CD14-positive monocyte (primary cell): ENCODE measurements at regions not wholly inside any gene's neighbourhood (a gene's known extent, or its start where the extent isn't known, plus 50 kb on each side); places are given as distances from the start of the nearest gene placed in this dataset.

Experiments
- DNase-seq, 3 donors: peaks; one replicate each; pipeline ENCODE4 v3.0.0-alpha.2; 2011 to 2022
- H2AFZ ChIP-seq: 2 replicates; pipeline ENCODE4 v1.6.0; 2012; ENCODE audit warnings: mild to moderate bottlenecking, low read depth, low read length, inconsistent platforms; ENCODE audit not compliant: insufficient read depth, poor library complexity, severe bottlenecking
- H3K27ac ChIP-seq, 2 donors: 1 replicate in 1 of 2; 2 replicates in 1 of 2; pipeline ENCODE4 v1.5.1; 2012 to 2013; ENCODE audit warnings: low read length in 2 of 2, control low read depth in 1 of 2, inconsistent platforms in 1 of 2, low read depth in 1 of 2, mild to moderate bottlenecking in 1 of 2
- H3K27me3 ChIP-seq, 2 donors: one replicate each; pipeline versions ENCODE4 v1.6.0 to v1.6.1; 2011 to 2013; ENCODE audit warnings: low read length in 2 of 2; ENCODE audit not compliant: control insufficient read depth in 2 of 2, insufficient read depth in 2 of 2
- H3K36me3 ChIP-seq, 2 donors: replicated peaks in 1 of 2; 1 replicate in 1 of 2; 2 replicates in 1 of 2; pipeline versions ENCODE4 v1.5.1 to v1.6.1; 2012 to 2013; ENCODE audit warnings: low read length in 2 of 2, control low read depth in 1 of 2, inconsistent platforms in 1 of 2, mild to moderate bottlenecking in 1 of 2; ENCODE audit not compliant: insufficient read depth in 2 of 2, control insufficient read depth in 1 of 2
- H3K4me1 ChIP-seq, 2 donors: 1 replicate in 1 of 2; 2 replicates in 1 of 2; pipeline versions ENCODE4 v1.5.1 to v1.6.1; 2012 to 2013; ENCODE audit warnings: low read length in 2 of 2, control low read depth in 1 of 2, inconsistent platforms in 1 of 2, mild to moderate bottlenecking in 1 of 2, moderate library complexity in 1 of 2; ENCODE audit not compliant: insufficient read depth in 2 of 2, control insufficient read depth in 1 of 2
- H3K4me2 ChIP-seq: replicated peaks from 2 replicates; pipeline ENCODE3; 2012; ENCODE audit warnings: low read length, moderate library complexity, mild to moderate bottlenecking; ENCODE audit not compliant: poor library complexity, severe bottlenecking; ENCODE audit errors: extremely low read depth
- H3K4me3 ChIP-seq, 3 experiments: fragments of 200-600 bp in 1 of 3; sonication (generic) in 1 of 3; replicated peaks in 1 of 3; 1 replicate in 2 of 3; 2 replicates in 1 of 3; pipeline ENCODE4 v1.5.1; 2011 to 2013; ENCODE audit warnings: low read length in 3 of 3, mild to moderate bottlenecking in 3 of 3, control low read depth in 2 of 3, low read depth in 2 of 3, inconsistent platforms in 1 of 3, moderate library complexity in 1 of 3
- H3K79me2 ChIP-seq: 2 replicates; pipeline ENCODE4 v1.6.0; 2012; ENCODE audit warnings: mild to moderate bottlenecking, control low read depth, inconsistent platforms, low read length, moderate library complexity; ENCODE audit not compliant: insufficient read depth
- H3K9ac ChIP-seq: 2 replicates; pipeline ENCODE4 v1.6.0; 2017; ENCODE audit warnings: low read length, mild to moderate bottlenecking; ENCODE audit not compliant: insufficient read depth, poor library complexity, severe bottlenecking
- H3K9me3 ChIP-seq, 2 donors: replicated peaks in 1 of 2; 1 replicate in 1 of 2; 2 replicates in 1 of 2; pipeline versions ENCODE4 v1.5.1 to v1.6.1; 2012 to 2013; ENCODE audit warnings: low read length in 2 of 2, control low read depth in 1 of 2; ENCODE audit not compliant: control insufficient read depth in 1 of 2, insufficient read depth in 1 of 2
- H4K20me1 ChIP-seq: 2 replicates; pipeline ENCODE4 v1.6.0; 2012; ENCODE audit warnings: mild to moderate bottlenecking, low read length, control low read depth, moderate library complexity; ENCODE audit not compliant: insufficient read depth
- H3K27ac Mint-ChIP-seq, 7 donors: one replicate each; pipeline ENCODE4 v1.8.0; 2020; ENCODE audit warnings: mild to moderate bottlenecking in 7 of 7, mixed read lengths in 7 of 7, moderate library complexity in 6 of 7, inconsistent platforms in 2 of 7
- H3K27me3 Mint-ChIP-seq, 3 donors: one replicate each; pipeline ENCODE4 v1.8.0; 2021 to 2022; ENCODE audit warnings: low read depth in 3 of 3, mild to moderate bottlenecking in 3 of 3, mixed read lengths in 3 of 3, moderate library complexity in 3 of 3, inconsistent platforms in 1 of 3
- H3K36me3 Mint-ChIP-seq, 2 donors: one replicate each; pipeline ENCODE4 v1.8.0; 2020; ENCODE audit warnings: mixed read lengths in 2 of 2, inconsistent platforms in 1 of 2, mild to moderate bottlenecking in 1 of 2
- H3K4me1 Mint-ChIP-seq: one replicate; pipeline ENCODE4 v1.8.0; 2020; ENCODE audit warnings: mild to moderate bottlenecking, mixed read lengths
- H3K4me3 Mint-ChIP-seq, 2 donors: one replicate each; pipeline ENCODE4 v1.8.0; 2020; ENCODE audit warnings: mild to moderate bottlenecking in 2 of 2, mixed read lengths in 2 of 2, moderate library complexity in 1 of 2
- H3K9me3 Mint-ChIP-seq, 7 donors: one replicate each; pipeline ENCODE4 v1.8.0; 2020 to 2022; ENCODE audit warnings: mixed read lengths in 7 of 7, mild to moderate bottlenecking in 6 of 7, moderate library complexity in 6 of 7, inconsistent platforms in 2 of 7
- WGBS: methylation state at CpG from one replicate; pipeline ENCODE4 v1.1.5; 2013; ENCODE audit warnings: missing lambda C conversion rate; ENCODE audit not compliant: insufficient coverage; 5-methylcytosine and 5-hydroxymethylcytosine counted together
- intact Hi-C, 2 donors: fragments of 100-400 bp; cut with micrococcal nuclease; formaldehyde crosslinking; loops; one replicate each; pipeline versions ENCODE4 v1.15.0 to v1.15.1; 2023
- TF ChIP-seq, protein P1 (sequence below): fragments of 200-600 bp; IDR thresholded peaks from one replicate; pipeline ENCODE4 v1.8.0; 2022; ENCODE audit warnings: antibody characterized with exemption, mild to moderate bottlenecking

DNA sequence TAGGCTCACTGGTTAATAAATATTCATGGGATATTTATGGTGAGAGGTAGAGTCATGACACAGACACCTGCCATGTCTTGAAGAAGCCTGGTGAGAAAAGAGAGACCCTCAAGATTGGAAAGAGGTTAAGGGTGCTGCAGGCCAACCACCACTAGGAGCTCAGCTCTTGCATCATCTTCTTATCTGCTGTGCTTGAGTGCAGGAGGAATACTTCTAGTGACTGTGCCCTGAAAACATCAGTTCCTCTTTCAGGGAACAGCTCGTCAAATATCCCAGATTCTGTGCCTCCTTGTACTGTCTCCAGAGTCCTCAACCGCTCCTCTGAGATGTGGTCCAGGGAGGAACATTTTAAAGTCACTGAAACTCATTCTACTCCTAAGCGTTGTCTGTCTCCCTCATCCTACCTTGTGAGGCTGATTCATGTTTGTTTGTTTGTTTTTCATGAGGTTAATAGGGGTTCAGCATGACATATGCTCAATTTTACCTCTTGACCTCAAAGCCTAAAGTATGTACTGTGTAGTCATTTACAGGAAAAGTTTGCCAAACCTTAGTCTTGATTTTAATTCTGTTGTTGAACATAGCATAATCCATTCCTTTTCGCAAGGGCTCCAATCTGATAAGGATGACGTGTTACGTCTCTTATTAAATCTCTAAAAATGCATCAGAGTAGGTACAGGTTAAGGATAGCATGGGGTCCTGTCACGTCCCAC lies 293.1 kb downstream of the C7orf25 start:
- Histone ChIP-seq H4K20me1 (no peaks in the 10 kb centered on the region), H3K79me2 (no peaks in the 10 kb centered on the region), H3K9me3 (peaks cover 3% of the 10 kb centered on the region in 2 donors), H3K27me3 (no peaks in the 10 kb centered on the region), H2AFZ (no peak overlapping the region), H3K4me3 (no peak overlapping the region), H3K27ac (no peak overlapping the region), H3K4me2 (no peak overlapping the region), H3K4me1 (no peaks in the 10 kb centered on the region), H3K9ac (no peak overlapping the region), H3K36me3 (no peaks in the 10 kb centered on the region)
- TF ChIP-seq, protein P1, sequence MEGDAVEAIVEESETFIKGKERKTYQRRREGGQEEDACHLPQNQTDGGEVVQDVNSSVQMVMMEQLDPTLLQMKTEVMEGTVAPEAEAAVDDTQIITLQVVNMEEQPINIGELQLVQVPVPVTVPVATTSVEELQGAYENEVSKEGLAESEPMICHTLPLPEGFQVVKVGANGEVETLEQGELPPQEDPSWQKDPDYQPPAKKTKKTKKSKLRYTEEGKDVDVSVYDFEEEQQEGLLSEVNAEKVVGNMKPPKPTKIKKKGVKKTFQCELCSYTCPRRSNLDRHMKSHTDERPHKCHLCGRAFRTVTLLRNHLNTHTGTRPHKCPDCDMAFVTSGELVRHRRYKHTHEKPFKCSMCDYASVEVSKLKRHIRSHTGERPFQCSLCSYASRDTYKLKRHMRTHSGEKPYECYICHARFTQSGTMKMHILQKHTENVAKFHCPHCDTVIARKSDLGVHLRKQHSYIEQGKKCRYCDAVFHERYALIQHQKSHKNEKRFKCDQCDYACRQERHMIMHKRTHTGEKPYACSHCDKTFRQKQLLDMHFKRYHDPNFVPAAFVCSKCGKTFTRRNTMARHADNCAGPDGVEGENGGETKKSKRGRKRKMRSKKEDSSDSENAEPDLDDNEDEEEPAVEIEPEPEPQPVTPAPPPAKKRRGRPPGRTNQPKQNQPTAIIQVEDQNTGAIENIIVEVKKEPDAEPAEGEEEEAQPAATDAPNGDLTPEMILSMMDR, result no peak
- Mint-ChIP-seq H3K4me1 (no peaks in the 10 kb centered on the region), H3K9me3 (peaks cover 0 to 8% (median 3%) of the 10 kb centered on the region in 7 donors), H3K27ac (no peak overlapping the region), H3K27me3 (peaks cover 0 to 2% (median 0%) of the 10 kb centered on the region in 3 donors), H3K36me3 (no peaks in the 10 kb centered on the region), H3K4me3 (no peak overlapping the region)
- intact Hi-C loops, result no loop called here
- DNase-seq, result no peak
- 30% methylated on average over 2 of the region's 7 CpGs for whole genome bisulfite sequencing

DNA sequence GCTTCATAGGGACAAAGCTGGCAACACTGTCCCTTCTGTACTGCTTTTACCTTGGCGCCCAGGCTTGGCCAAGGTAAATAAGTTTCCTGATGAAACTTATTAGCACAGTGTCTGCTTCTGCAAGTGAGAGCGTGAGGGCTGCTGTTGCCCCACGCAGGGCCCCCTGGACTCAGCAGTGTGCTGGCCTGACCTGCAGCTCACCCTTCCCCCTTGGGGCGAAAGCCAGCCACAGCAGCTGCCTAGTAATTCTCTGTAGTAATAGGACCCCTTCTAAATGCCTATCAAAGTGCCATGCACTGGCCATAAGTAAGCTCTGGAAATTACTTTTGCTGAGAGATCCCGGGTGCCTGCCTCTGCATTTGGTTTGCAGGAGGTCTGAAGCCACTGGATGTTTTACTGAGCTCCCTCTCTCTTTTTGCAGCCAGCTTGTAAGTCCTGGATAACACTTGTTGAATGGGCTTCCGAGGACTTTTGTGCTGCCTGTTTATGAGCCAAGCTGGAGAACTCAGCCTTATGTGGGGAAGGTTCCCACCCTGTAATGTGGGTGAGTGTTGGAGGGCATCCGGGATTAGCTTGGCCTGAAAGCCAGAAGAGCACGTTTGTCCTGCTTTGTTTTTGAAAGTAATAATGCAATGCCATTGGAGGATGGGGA lies 293.9 kb downstream of the C7orf25 start:
- no peak overlapping the region for H2AFZ ChIP-seq
- TF ChIP-seq, protein P1, result no peak
- Mint-ChIP-seq H3K9me3 (peaks cover 0 to 8% (median 3%) of the 10 kb centered on the region in 7 donors), H3K36me3 (no peaks in the 10 kb centered on the region), H3K4me1 (no peaks in the 10 kb centered on the region), H3K27me3 (peaks cover 0 to 2% (median 0%) of the 10 kb centered on the region in 3 donors), H3K27ac (peak overlapping the region in 1 of 7 donors; percentile 37), H3K4me3 (no peak overlapping the region)
- no peaks in the 10 kb centered on the region for H4K20me1 ChIP-seq
- no peak overlapping the region for H3K27ac ChIP-seq
- no peak overlapping the region for H3K9ac ChIP-seq
- no peak for DNase-seq
- no peak overlapping the region for H3K4me2 ChIP-seq
- no peak overlapping the region for H3K4me3 ChIP-seq
- no peaks in the 10 kb centered on the region for H3K79me2 ChIP-seq
- 48% methylated on average over 4 of the region's 8 CpGs for WGBS
- H3K27me3 ChIP-seq, result no peaks in the 10 kb centered on the region
- H3K4me1 ChIP-seq, result no peaks in the 10 kb centered on the region
- intact Hi-C loops, result no loop called here
- H3K9me3 ChIP-seq, result peaks cover 3% of the 10 kb centered on the region in 2 donors
- no peaks in the 10 kb centered on the region for H3K36me3 ChIP-seq
